GM23338 (cell line): ENCODE measurements at regions not wholly inside any gene's neighbourhood (a gene's known extent, or its start where the extent isn't known, plus 50 kb on each side); places are given as distances from the start of the nearest gene placed in this dataset.

ENCODE experiments used
- ATAC-seq: fragments of 200-7000 bp; cut with Tn5 transposase; 3 replicates; pipeline ENCODE4 v1.9.1; 2020
- DNase-seq: peaks from one replicate; pipeline ENCODE4 v3.0.0-alpha.2; 2015; ENCODE audit warnings: low spot score
- H2AFZ ChIP-seq: fragments of 200-600 bp; sonication (generic); 2 replicates; pipeline ENCODE4 v1.8.0; 2016; ENCODE audit warnings: antibody characterized with exemption, mild to moderate bottlenecking, moderate library complexity
- H3F3A ChIP-seq: fragments of 200-600 bp; sonication (generic); replicated peaks from 2 replicates; pipeline ENCODE4 v1.8.0; 2017; ENCODE audit warnings: antibody characterized with exemption, mixed run types, low read depth
- H3K27ac ChIP-seq: fragments of 200-600 bp; sonication (generic); 2 replicates; pipeline ENCODE4 v1.6.1; 2016; ENCODE audit warnings: low read depth
- H3K27me3 ChIP-seq: fragments of 200-600 bp; sonication (generic); 2 replicates; pipeline ENCODE4 v1.8.0; 2016; ENCODE audit warnings: mild to moderate bottlenecking, mixed run types, moderate library complexity; ENCODE audit not compliant: insufficient read depth
- H3K36me3 ChIP-seq: fragments of 200-600 bp; sonication (generic); 2 replicates; pipeline ENCODE4 v1.8.0; 2016; ENCODE audit warnings: mild to moderate bottlenecking; ENCODE audit not compliant: insufficient read depth
- H3K4me1 ChIP-seq: fragments of 200-600 bp; sonication (generic); 2 replicates; pipeline ENCODE4 v1.8.0; 2016; ENCODE audit warnings: mild to moderate bottlenecking, moderate library complexity; ENCODE audit not compliant: insufficient read depth
- H3K4me2 ChIP-seq: fragments of 200-600 bp; sonication (generic); 2 replicates; pipeline ENCODE4 v1.7.1; 2017; ENCODE audit warnings: mixed run types
- H3K4me3 ChIP-seq: fragments of 200-600 bp; sonication (generic); 2 replicates; pipeline ENCODE4 v1.6.1; 2016; ENCODE audit warnings: mixed run types
- H3K79me2 ChIP-seq: fragments of 200-600 bp; sonication (generic); replicated peaks from 2 replicates; pipeline ENCODE4 v1.8.0; 2017; ENCODE audit warnings: mild to moderate bottlenecking; ENCODE audit not compliant: insufficient read depth
- H3K9me2 ChIP-seq: fragments of 200-600 bp; sonication (generic); 2 replicates; pipeline ENCODE4 v1.8.0; 2017; ENCODE audit not compliant: insufficient read depth
- H4K20me1 ChIP-seq: fragments of 200-600 bp; sonication (generic); replicated peaks from 2 replicates; pipeline ENCODE4 v1.8.0; 2017; ENCODE audit warnings: mild to moderate bottlenecking; ENCODE audit not compliant: insufficient read depth
- H3K27ac Mint-ChIP-seq: 2 replicates; pipeline ENCODE4 v1.8.0; 2020; ENCODE audit warnings: inconsistent platforms, mild to moderate bottlenecking, moderate library complexity, mixed read lengths
- H3K27me3 Mint-ChIP-seq: 3 replicates; pipeline ENCODE4 v1.8.0; 2022; ENCODE audit warnings: low read depth, mild to moderate bottlenecking, moderate library complexity, mixed read lengths, inconsistent platforms; ENCODE audit not compliant: insufficient read depth, poor library complexity
- H3K36me3 Mint-ChIP-seq: 3 replicates; pipeline ENCODE4 v1.8.0; 2021; ENCODE audit warnings: low read depth, mild to moderate bottlenecking, inconsistent platforms, moderate library complexity, mixed read lengths
- H3K4me1 Mint-ChIP-seq: 3 replicates; pipeline ENCODE4 v1.8.0; 2020; ENCODE audit warnings: mild to moderate bottlenecking, inconsistent platforms, mixed read lengths
- H3K4me3 Mint-ChIP-seq: 3 replicates; pipeline ENCODE4 v1.8.0; 2021; ENCODE audit warnings: moderate library complexity, mild to moderate bottlenecking, inconsistent platforms, mixed read lengths
- H3K9me3 Mint-ChIP-seq: 3 replicates; pipeline ENCODE4 v1.8.0; 2020; ENCODE audit warnings: moderate library complexity, mild to moderate bottlenecking, inconsistent platforms, mixed read lengths
- CREB1 ChIP-seq: fragments of 250-450 bp; sonication (Bioruptor Pico); IDR thresholded peaks from 2 replicates; pipeline ENCODE4 v1.5.0; 2020; ENCODE audit warnings: low read depth, mild to moderate bottlenecking, moderate library complexity
- NANOG ChIP-seq: IDR thresholded peaks from 2 replicates; pipeline ENCODE4 v1.6.1; 2016; ENCODE audit warnings: antibody characterized with exemption, borderline replicate concordance
- STAT1 ChIP-seq: IDR thresholded peaks from one replicate; pipeline ENCODE4 v1.6.1; 2016; ENCODE audit warnings: antibody characterized with exemption; ENCODE audit not compliant: unreplicated experiment
- ZNF331 ChIP-seq: fragments of 250-450 bp; sonication (Bioruptor Pico); IDR thresholded peaks from 2 replicates; pipeline ENCODE4 v1.5.0; 2020; ENCODE audit warnings: low read depth, mild to moderate bottlenecking, moderate library complexity
- ZNF462 ChIP-seq: fragments of 250-450 bp; sonication (Bioruptor Pico); IDR thresholded peaks from 2 replicates; pipeline ENCODE4 v1.5.0; 2020; ENCODE audit warnings: mild to moderate bottlenecking, moderate library complexity
- TF ChIP-seq, protein P1 (sequence below): IDR thresholded peaks from 2 replicates; pipeline ENCODE4 v1.6.1; 2016; ENCODE audit warnings: antibody characterized with exemption

GRCh38 chr2:66854298-66854697 lies 419.4 kb downstream of the MEIS1 start (continued):
- no peak for TF ChIP-seq ZNF331

DNA sequence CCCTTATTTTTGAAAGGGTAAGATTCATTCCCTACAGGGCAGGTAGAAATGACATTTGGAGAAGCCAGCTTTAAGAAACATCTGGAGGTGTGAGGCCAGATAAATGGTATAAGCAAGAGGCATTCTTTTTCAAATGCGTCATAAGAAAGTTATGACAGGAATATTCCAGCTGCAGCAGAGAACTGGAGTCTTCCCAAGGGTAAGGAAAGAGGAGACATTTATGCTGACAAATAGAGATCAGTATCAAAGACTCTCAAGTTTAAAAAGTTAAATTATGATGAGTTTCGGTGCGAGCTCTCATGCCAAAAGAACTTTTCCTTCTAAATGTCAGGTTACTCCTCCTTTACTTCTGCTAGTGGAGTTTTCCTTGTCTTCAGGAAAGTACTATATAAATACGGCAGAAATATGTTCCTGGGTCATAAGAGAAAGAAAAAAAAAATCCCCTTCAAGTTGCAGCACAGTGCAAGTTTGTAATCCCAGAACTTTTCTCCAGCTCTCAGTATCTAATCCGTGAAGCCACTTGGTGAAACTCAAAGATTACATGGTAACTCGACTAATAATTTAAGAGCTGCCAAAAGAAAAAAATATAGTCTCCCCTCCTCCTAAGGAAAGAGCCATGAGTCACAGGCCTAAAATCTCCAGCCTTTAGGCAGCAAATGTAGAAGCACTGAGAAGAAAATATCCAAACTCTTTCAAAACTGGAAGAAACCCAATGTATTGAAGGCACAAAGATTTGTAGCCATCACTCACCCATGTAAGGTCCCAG lies 428.1 kb downstream of the MEIS1 start:
- H3K4me1 Mint-ChIP-seq, result no peaks in the 10 kb centered on the region
- no peak overlapping the region for H3K27ac ChIP-seq
- H3K4me3 Mint-ChIP-seq, result no peak overlapping the region
- H3K27ac Mint-ChIP-seq, result no peak overlapping the region
- no peak overlapping the region for H3K4me3 ChIP-seq
- no peaks in the 10 kb centered on the region for H3F3A ChIP-seq
- no peaks in the 10 kb centered on the region for H4K20me1 ChIP-seq
- no peaks in the 10 kb centered on the region for H3K79me2 ChIP-seq
- no peaks in the 10 kb centered on the region for H3K4me1 ChIP-seq
- no peaks in the 10 kb centered on the region for H3K27me3 Mint-ChIP-seq
- no peak overlapping the region for H3K4me2 ChIP-seq
- no peaks in the 10 kb centered on the region for H3K9me3 Mint-ChIP-seq
- DNase-seq (no peak), ATAC-seq (no peak)
- peaks cover 5% of the 10 kb centered on the region; the same call in 1 of the 2 replicates for H3K9me2 ChIP-seq
- no peaks in the 10 kb centered on the region for H3K36me3 ChIP-seq
- H3K36me3 Mint-ChIP-seq, result no peaks in the 10 kb centered on the region
- H2AFZ ChIP-seq, result no peak overlapping the region
- no peaks in the 10 kb centered on the region for H3K27me3 ChIP-seq
- TF ChIP-seq STAT1, result no peak
- TF ChIP-seq CREB1 (CRISPR knock-in tag), result no peak

DNA sequence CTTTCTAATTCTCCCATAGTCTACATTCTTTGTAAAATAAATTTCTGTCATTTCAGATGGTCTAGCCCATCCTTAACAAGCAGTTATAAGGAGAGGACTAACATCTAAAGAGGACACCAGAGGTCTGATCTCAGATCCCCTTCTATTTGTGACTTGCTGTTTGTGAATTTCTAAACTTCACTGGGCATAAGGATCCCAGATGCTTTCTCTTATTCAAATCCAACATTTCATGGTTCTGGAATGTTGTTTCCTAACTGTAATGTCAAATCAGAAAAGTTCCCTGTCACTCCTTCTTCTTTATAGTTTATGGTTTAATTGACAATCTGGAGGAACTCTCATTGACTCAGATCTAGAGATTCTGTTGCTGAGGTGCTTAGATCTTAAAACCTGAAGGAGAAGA lies 430.2 kb downstream of the MEIS1 start:
- no peaks in the 10 kb centered on the region for H3K79me2 ChIP-seq
- no peak for TF ChIP-seq STAT1
- TF ChIP-seq, protein P1, sequence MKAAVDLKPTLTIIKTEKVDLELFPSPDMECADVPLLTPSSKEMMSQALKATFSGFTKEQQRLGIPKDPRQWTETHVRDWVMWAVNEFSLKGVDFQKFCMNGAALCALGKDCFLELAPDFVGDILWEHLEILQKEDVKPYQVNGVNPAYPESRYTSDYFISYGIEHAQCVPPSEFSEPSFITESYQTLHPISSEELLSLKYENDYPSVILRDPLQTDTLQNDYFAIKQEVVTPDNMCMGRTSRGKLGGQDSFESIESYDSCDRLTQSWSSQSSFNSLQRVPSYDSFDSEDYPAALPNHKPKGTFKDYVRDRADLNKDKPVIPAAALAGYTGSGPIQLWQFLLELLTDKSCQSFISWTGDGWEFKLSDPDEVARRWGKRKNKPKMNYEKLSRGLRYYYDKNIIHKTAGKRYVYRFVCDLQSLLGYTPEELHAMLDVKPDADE, result no peak
- TF ChIP-seq NANOG, result no peak
- no peak for TF ChIP-seq ZNF462
- H3K27ac Mint-ChIP-seq, result no peak overlapping the region

More for the DNA sequence above, 430.2 kb downstream of the MEIS1 start:
- H2AFZ ChIP-seq, result no peak overlapping the region
- no peak overlapping the region for H3K4me3 ChIP-seq
- DNase-seq, result no peak
- no peaks in the 10 kb centered on the region for H3K27me3 ChIP-seq
- no peak for ATAC-seq
- no peak overlapping the region for H3K4me3 Mint-ChIP-seq
- H3F3A ChIP-seq, result no peaks in the 10 kb centered on the region
- no peaks in the 10 kb centered on the region for H3K36me3 ChIP-seq
- H3K9me3 Mint-ChIP-seq, result no peaks in the 10 kb centered on the region
- no peaks in the 10 kb centered on the region for H3K27me3 Mint-ChIP-seq
- peaks cover 5% of the 10 kb centered on the region; the same call in 1 of the 2 replicates for H3K9me2 ChIP-seq
- no peak overlapping the region for H3K4me2 ChIP-seq
- H4K20me1 ChIP-seq, result no peaks in the 10 kb centered on the region
- H3K27ac ChIP-seq, result no peak overlapping the region
- no peaks in the 10 kb centered on the region for H3K4me1 Mint-ChIP-seq
- no peaks in the 10 kb centered on the region for H3K36me3 Mint-ChIP-seq
- H3K4me1 ChIP-seq, result no peaks in the 10 kb centered on the region
